Lower leg skin (tissue), 3 donors: ENCODE measurements at regions not wholly inside any gene's neighbourhood (a gene's known extent, or its start where the extent isn't known, plus 50 kb on each side); places are given as distances from the start of the nearest gene placed in this dataset.

Experiments used
- CTCF ChIP-seq, 3 donors: fragments of 450-650 bp; IDR thresholded peaks; one replicate each; pipeline ENCODE4 v1.5.1; 2016; ENCODE audit warnings: antibody characterized with exemption in 3 of 3, mild to moderate bottlenecking in 3 of 3, moderate library complexity in 2 of 3
- POLR2A ChIP-seq, 2 donors: fragments of 450-650 bp; IDR thresholded peaks; one replicate each; pipeline ENCODE4 v1.6.1; 2016 to 2017; ENCODE audit warnings: antibody characterized with exemption in 2 of 2, mild to moderate bottlenecking in 1 of 2, moderate library complexity in 1 of 2

GRCh38 chr16:17951378-17951777 lies 385.2 kb downstream of the NPIPA8 start:
- no peak for TF ChIP-seq CTCF (IDR thresholded peaks at IDR 0.05)
- TF ChIP-seq POLR2A (IDR thresholded peaks at IDR 0.05), result no peak
